Fibroblast of peridontal ligament (primary cell): ENCODE measurements at regions not wholly inside any gene's neighbourhood (a gene's known extent, or its start where the extent isn't known, plus 50 kb on each side); places are given as distances from the start of the nearest gene placed in this dataset.

Experiments
- DNase-seq: peaks from one replicate; pipeline ENCODE4 v3.0.0-alpha.2; 2010; ENCODE audit errors: extremely low read depth

GRCh38 chr2:152227969-152228592, 52.5 kb upstream of the STAM2 start:
- DNase-seq, result peak; percentile 69

DNA sequence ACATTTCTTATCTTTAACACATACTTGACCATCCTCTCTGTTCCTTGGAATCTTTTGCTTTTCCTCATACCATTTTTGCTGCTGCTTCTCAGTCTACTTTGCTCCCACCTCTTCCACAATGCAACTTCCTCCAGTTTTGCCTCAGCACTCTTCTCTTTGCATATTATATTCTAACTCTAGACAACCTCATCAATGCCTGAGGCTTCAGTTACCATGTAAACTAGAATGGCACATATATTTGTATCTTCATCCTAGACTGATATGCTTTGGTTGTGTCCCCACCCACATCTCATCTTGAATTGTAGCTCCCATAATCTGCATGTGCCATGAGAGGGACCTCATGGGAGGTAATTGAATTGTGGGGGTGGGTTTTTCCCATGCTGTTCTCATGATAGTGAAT, 55.9 kb upstream of the STAM2 start:
- no peak for DNase-seq

DNA sequence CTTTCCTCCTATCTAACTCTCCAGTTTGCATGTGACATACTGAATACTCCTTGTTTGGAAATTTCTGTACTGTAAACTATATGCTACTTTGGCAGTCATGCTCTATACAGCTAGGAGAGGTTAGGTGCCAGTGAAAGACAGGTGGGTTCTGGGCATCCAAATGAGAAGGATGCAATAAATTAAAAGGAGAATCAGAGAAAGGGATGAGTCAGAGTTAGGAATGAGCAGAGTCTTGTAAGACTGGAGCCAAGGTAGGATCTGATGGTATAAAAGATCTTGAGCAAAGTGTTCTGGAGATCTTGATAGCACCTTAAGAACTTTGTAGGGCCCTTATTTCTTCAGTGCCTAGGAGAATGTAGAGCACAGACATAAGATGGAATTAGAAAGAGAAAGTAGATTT, 58.7 kb upstream of the STAM2 start:
- no peak for DNase-seq

DNA sequence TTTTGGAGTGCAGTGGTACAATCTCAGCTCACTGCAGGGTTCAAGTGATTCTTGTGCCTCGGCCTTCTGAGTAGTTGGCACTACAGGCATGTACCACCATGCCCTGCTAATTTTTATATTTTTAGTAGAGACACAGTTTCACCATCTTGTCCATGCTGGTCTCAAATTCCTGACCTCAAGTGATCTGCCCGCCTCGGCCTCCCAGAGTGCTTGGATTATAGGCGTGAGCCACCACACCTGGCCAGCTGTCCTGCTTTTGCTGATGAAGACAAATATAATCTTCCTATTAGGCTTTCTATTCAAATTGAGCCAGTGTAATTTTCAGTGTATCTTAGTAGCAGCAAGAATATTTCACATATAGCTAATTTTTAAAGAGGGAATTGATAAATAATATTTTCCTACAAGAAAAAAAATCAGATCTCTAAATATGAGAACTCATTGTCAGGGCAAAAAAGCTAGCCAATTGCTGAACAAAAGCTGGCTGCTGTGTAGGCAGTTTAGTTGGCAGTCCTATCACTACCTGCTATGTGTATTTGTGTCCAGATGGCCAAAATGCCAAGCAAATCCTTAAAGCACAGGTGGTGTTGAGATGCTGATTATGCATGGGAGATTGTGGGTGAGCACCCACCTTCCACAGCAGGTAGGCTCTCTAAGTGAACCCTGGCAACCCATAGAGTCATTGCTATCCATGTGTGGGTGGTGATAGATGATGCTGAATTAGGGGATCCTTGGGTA, 60.8 kb upstream of the STAM2 start:
- no peak for DNase-seq

DNA sequence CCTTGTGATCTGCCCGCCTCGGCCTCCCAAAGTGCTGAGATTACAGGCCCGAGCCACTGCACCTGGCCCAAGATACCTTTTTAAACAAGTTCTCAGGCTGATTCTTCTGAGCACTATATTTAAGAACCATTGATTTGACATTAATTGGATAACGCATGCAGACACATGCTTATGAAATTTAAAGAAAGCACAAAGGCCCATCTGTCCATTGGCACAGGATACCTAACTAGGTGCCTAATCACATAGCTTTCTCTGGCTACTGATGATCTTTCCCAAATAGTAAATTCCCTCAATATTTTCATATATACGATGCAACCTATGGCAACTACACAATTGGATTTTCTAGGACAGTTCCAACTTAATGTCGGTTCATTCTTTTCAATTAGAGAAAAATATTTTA, 62.5 kb upstream of the STAM2 start:
- no peak for DNase-seq

DNA sequence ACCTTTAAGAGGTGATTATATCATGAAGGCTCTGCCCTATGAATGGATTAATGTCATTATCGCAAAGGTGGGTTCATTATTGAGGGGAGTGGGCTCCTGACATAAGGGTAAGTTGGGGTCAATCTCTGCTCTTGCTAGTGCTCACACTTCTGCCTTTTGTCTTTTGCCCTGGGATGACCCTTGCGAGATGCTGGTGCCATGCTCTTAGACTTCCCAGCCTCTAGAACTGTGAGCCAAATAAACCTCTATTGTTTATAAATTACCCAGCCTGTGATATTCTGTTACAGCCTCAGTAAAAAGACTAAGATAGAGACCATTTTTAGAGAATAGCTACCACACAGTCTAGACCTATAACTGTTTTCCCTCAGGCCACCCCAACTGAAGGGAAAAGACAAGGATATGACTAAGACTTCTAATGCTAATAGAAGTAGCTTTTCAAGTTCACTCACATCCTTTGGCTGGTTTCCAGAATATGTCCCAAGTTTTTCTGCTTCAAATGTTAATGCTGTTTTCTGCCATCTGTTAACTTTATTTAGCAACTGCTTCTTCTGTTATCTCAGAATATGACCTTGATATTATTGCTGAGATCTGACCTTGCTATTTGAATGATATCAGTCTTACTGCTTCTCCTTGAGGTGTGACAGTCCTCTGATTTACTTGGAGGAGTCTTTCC, 65.1 kb upstream of the STAM2 start:
- no peak for DNase-seq

- no peak for DNase-seq
Measured at GRCh38 chr2:152241948-152242729, 66.6 kb upstream of the STAM2 start.

GRCh38 chr2:152242787-152243472, 67.4 kb upstream of the STAM2 start:
- no peak for DNase-seq

- DNase-seq, result peak; percentile 42
Measured at GRCh38 chr2:152243761-152244640, 68.4 kb upstream of the STAM2 start.

DNA sequence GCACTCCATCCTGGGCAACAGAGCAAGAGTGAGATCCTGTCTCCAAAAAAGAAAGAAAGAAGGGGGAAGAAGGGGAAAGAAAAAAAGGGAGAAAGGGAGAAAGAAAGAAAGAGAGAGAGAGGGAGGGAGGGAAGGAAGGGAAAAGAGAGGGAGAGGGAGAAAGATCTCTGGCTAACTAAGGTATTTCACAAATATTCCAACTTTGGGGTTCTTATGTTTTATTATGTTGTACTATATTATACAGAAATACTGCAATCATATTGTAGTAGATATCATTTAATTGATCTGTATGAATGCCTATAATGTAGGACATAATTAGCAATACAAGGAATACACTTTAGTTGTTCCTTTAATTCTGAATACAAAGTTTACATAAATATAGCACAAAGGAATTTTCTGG, 70.1 kb upstream of the STAM2 start:
- DNase-seq, result no peak

DNA sequence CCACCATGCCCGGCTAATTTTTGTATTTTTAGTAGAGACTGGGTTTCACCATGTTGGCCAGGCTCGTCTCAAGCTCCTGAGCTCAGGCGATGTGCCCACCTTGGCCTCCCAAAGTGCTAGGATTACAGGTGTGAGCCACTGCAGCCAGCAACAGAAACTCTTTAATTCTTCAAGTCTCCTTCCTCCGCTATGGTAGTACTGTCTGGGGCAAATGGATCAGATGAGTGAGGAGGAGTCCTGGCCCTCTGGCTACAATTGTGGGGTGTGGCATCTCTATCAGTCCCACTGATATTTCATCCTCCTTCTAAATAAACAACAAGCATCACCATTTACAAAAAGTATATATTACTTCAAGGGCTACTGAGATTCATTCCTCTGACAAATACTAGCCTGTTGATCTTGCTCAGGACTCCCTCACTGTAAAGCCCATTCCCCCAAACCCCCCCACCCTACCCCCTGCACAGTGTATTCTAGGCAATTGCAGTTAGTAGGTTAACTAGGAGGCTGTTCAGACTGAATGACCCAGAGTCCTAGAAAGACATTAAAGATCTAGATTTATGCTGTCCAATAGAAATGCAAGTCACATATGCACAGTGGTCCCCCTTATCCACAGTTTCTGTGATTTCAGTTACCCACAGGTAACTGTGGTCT, 71.2 kb upstream of the STAM2 start:
- DNase-seq, result no peak

- DNase-seq, result no peak
Measured at GRCh38 chr2:152247337-152247695, 71.8 kb upstream of the STAM2 start.

GRCh38 chr2:152250421-152251100, 75.0 kb upstream of the STAM2 start:
- no peak for DNase-seq

GRCh38 chr2:152251211-152251610, 75.6 kb upstream of the STAM2 start:
- no peak for DNase-seq

DNA sequence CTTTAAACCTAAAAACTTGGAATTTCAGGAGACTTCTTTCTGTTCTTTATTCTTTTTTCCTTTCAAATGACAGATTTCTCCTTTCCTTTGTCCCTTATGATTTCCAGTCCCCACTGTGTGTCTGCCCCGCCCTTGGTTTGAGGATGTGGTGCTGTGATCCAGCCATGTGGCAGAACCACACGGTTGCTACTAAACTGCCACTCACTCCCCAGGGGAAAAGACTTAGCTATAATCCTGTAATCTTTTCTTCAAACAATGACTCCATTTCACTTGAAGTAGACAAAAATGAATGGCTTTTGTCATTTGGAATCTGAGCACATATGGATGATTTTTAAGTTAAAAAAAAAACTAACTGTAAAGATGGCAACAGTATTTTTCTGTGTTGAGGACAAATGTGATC, 76.2 kb upstream of the STAM2 start:
- DNase-seq, result no peak

DNA sequence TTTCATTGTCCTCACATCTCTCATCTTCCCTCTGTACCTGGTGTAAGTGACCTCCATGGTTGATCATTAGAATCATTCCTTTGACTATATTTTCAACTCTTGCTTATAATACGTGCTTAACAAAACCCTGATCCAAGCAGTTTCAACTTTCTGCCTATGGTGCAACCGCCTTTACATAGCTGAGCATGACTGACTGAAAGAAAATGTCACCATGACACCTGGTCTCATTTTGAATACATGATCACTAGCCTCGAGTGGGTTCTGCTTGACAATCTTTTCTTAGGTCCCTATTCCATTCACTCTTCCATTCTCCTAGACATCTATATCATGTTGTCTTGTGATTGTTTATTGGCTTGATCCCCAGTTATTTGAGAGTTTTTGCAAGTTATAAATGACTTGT, 78.9 kb upstream of the STAM2 start:
- no peak for DNase-seq

- DNase-seq, result no peak
Measured at GRCh38 chr2:152254976-152255375, 79.4 kb upstream of the STAM2 start.

- no peak for DNase-seq
Measured at GRCh38 chr2:152255918-152256317, 79.1 kb upstream of the FMNL2 start.

DNA sequence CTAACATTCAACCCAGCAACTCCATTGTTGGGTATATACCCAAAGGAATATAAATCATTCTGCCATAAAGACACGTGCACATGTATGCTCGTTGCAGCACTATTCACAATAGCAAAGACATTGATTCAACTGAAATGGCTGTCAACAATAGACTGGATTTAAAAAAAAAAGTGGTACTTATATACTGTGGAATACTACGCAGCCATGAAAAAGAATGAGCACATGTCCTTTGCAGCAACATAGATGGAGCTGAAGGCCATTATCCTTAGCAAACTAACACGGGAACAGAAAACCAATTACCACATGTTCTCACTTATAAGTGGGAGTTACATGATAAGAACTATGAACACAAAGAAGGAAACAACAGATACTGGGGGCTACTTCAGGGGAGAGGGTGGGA, 74.0 kb upstream of the FMNL2 start:
- DNase-seq, result no peak

- DNase-seq, result no peak
Measured at GRCh38 chr2:152263911-152264310, 71.1 kb upstream of the FMNL2 start.
